Neural progenitor cell (in vitro differentiated cells): ENCODE measurements at regions not wholly inside any gene's neighbourhood (a gene's known extent, or its start where the extent isn't known, plus 50 kb on each side); places are given as distances from the start of the nearest gene placed in this dataset.
"Not testable (repeated sequence)": the region's sequence is repeated elsewhere in the genome, so short reads cannot be mapped to it uniquely, and the experiment has no call there.

Experiments
- CTCF ChIP-seq: fragments of 200-600 bp; sonication (generic); IDR thresholded peaks from 2 replicates; pipeline ENCODE4 v1.5.1; 2017; ENCODE audit warnings: antibody characterized with exemption, mild to moderate bottlenecking
- EZH2 ChIP-seq: fragments of 200-600 bp; sonication (generic); IDR thresholded peaks from 2 replicates; pipeline ENCODE4 v1.6.1; 2017; ENCODE audit warnings: antibody characterized with exemption, mild to moderate bottlenecking, moderate library complexity
- EZH2phosphoT487 ChIP-seq: fragments of 200-600 bp; sonication (generic); IDR thresholded peaks from 2 replicates; pipeline ENCODE4 v1.6.1; 2017; ENCODE audit warnings: antibody characterized with exemption

- TF ChIP-seq CTCF, EZH2phosphoT487, EZH2: not testable (repeated sequence)
These were observed 270.0 kb upstream of the TCERG1L start for GRCh38 chr10:131581547-131581946.
